GM12865 (cell line): ENCODE measurements at regions not wholly inside any gene's neighbourhood (a gene's known extent, or its start where the extent isn't known, plus 50 kb on each side); places are given as distances from the start of the nearest gene placed in this dataset.
A peak's percentile ranks its signal among the peaks of the same experiment; 100 is the strongest.

Experiments
- DNase-seq: peaks from one replicate; pipeline ENCODE4 v3.0.0; 2010; ENCODE audit warnings: low read depth
- H3K4me3 ChIP-seq: 2 replicates; pipeline ENCODE4 v1.5.1; 2011; ENCODE audit warnings: mild to moderate bottlenecking, low read depth, low read length, control low read depth
- CTCF ChIP-seq: IDR thresholded peaks from 2 replicates; pipeline ENCODE4 v1.5.1; 2011; ENCODE audit warnings: low read length, control low read depth, low read depth, inconsistent platforms; ENCODE audit not compliant: insufficient read depth; ENCODE audit errors: missing control alignments

DNA sequence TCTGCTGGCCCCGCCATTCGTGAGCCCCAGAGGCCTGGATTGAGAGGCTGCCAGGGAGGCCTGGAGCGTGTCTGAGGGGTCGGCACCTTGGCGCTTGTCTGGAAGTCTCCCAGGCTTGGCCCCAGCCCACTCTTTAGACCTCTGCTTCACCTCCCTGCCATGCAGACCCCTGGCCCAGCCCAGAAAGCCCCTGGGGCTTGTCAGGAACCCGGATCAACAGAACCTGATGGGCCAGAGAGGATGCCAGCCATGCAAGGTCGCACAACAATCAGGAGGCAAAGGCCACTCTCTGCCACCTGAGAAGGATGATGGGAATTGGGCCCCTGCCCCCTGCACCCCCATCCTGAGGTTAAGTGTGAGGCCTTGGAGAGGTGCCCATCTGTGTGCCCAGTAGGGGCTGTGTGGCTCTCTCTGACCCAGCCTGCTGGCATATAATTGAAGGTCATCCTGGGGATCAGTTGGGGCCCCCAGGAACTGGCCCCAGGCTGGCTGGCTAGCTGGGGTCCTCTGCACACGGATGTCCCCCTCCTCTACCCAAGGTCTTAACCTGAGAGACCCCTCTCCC lies 103.3 kb upstream of the SLC6A6 start:
- no peak for DNase-seq
- no peak for TF ChIP-seq CTCF
- no peak overlapping the region for H3K4me3 ChIP-seq

DNA sequence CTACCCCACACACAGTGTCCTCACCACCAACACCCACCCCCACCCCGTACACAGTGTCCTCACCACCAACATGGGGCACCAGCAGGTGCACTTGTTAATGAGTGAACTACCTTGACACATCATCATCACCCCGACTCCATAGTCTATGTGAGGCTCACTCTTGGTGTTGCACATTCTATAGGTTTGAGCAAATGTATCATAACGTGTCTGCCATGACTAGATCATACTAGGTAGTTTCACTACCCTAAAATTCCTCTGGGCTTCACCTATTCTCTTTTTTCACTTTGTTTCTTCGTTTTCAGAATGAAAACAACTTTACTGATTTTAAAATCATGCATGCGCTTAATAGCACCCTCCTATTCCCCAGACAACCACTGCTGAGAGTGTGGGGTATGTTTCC lies 102.6 kb upstream of the SLC6A6 start:
- TF ChIP-seq CTCF: no peak
- H3K4me3 ChIP-seq: no peak overlapping the region
- DNase-seq: peak; percentile 49

- DNase-seq: no peak
- TF ChIP-seq CTCF: no peak
- H3K4me3 ChIP-seq: no peak overlapping the region
Measured at GRCh38 chr3:14300721-14301399, 101.5 kb upstream of the SLC6A6 start.

DNA sequence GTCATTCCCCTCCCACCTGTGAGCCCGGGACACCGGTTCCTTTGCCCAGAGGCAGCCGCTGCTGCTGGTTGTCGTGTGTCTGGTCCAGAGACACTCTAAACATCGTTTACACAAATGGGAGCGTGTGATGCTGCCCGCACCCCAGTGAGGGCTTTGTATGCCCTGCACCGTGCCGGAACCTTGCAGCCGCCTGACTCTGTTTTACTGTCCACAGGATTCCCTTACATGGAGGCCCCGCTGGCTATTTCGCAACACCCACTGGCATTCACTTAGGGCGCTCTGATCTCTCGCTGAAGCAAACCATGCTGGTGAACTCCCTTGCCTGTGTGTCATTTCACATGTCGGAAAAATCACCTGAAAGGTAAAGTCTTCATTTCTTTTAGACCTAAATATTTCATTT lies 100.8 kb upstream of the SLC6A6 start:
- TF ChIP-seq CTCF: no peak
- H3K4me3 ChIP-seq: no peak overlapping the region
- DNase-seq: no peak

DNA sequence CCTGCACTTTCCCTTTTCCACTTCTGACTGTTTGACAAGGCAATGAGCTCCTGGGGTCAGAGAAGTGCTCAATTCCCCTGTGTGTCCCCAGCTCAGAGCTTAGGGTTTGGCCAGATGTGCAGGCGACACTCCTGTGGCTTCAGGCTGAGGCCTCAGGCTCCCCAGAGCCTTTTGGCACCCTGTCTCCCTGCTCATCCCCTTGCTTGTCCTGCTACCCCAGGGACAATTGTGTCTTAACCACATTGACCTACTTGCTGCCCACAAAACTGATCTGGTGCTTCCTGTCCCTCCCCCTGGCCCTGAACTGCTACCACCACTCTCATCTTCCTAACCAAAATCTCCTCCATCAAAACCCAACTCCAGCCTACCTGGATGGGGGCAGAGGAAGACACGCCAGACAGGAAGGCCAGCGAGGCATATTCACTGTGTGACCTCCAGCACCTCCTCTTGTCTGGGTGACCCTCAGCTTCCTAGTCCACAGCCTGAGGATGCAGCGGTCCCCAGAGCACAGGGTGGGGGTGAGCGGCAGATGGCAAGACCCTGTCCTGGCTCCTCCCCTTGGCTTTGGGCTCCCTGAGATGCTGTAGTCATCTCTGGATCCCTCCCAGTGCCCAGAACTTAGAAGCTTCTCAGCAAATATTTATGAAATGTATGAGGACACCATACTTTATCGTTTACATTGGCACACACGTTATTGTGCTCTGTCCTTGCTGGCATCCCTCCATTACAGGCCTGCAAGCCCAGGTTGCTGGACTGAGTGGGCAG lies 98.9 kb upstream of the SLC6A6 start:
- H3K4me3 ChIP-seq: no peak overlapping the region
- peak; percentile 30 for DNase-seq
- TF ChIP-seq CTCF: no peak

DNA sequence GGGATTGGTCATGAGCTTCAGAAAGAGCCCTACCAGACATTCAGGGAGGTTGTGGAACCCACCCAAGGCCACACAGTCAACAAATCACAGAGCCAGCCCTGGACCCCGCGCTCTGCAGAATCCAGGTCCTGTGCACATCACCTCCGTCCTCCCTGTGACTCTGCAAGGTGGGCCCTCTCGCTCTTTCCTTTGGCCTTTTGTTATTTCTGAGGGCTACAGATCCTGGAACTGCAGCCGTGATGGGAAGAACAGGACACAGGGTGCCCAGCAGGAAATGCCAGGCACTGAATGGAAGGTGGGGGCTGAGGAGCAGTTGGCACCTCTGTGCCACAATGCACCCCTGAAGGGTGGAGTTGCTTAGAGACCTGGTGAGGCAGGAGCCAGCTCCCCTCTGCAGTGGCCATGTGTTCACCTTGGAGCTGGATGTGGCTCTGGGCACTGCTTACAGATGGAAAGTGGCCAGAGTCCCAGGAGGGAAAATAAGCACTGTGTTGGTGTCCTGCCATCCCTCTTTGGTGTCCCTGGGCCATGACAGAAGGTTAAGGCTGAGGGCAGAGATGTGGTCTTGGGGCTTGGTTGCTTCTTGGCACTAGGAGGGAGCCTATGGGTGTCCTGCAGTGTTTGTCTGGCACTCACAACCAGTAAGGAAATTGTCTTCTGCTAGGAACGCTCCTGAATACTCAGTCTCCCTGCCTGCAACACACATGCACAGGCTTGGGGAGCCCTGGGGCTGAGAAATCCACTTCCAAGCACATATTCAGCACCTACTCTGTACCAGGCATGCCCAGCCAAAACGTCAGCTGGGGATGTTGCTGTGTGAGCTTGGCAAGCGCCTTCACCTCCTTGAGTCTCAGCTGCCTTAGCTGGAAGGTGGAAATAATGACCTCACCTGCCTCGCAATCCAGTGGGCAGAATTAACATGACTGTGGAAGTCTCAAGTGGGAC lies 98.0 kb upstream of the SLC6A6 start:
- H3K4me3 ChIP-seq: no peak overlapping the region
- no peak for DNase-seq
- TF ChIP-seq CTCF: no peak
